ENCODE measurements at regions not wholly inside any gene's neighbourhood (a gene's known extent, or its start where the extent isn't known, plus 50 kb on each side); places are given as distances from the start of the nearest gene placed in this dataset.

GRCh38 chr1:239819756-239820250, 271.9 kb upstream of the FMN2 start:
- no peak for DNase-seq (ENCODE audit: low spot score)

- DNase-seq (ENCODE audit: low spot score) = no peak
Observed at GRCh38 chr1:239823852-239824251, 267.8 kb upstream of the FMN2 start.

GRCh38 chr1:239826211-239826610, 265.5 kb upstream of the FMN2 start:
- DNase-seq (ENCODE audit: low spot score) = no peak

- DNase-seq (ENCODE audit: low spot score) = no peak
Observed at GRCh38 chr1:239826736-239827135, 264.9 kb upstream of the FMN2 start.

- no peak for DNase-seq (ENCODE audit: low spot score)
Observed at GRCh38 chr1:239829535-239829934, 262.1 kb upstream of the FMN2 start.

- DNase-seq (ENCODE audit: low spot score) = no peak
Observed at GRCh38 chr1:239831577-239832355, 259.9 kb upstream of the FMN2 start.

- no peak for DNase-seq (ENCODE audit: low spot score)
Observed at GRCh38 chr1:239833723-239834122, 258.0 kb upstream of the FMN2 start.

GRCh38 chr1:239835946-239836440, 255.7 kb upstream of the FMN2 start:
- DNase-seq (ENCODE audit: low spot score) = no peak

- no peak for DNase-seq (ENCODE audit: low spot score)
Observed at GRCh38 chr1:239840336-239840735, 251.3 kb upstream of the FMN2 start.

- DNase-seq (ENCODE audit: low spot score) = no peak
Observed at GRCh38 chr1:239840790-239841189, 250.9 kb upstream of the FMN2 start.

- no peak for DNase-seq (ENCODE audit: low spot score)
Observed at GRCh38 chr1:239841631-239842030, 250.1 kb upstream of the FMN2 start.

- DNase-seq (ENCODE audit: low spot score) = no peak
Observed at GRCh38 chr1:239843541-239843940, 248.1 kb upstream of the FMN2 start.

- no peak for DNase-seq (ENCODE audit: low spot score)
Observed at GRCh38 chr1:239844833-239845232, 246.8 kb upstream of the FMN2 start.

GRCh38 chr1:239854922-239855321, 236.8 kb upstream of the FMN2 start:
- DNase-seq (ENCODE audit: low spot score) = no peak

- DNase-seq (ENCODE audit: low spot score) = no peak
Observed at GRCh38 chr1:239856067-239856466, 235.6 kb upstream of the FMN2 start.

- no peak for DNase-seq (ENCODE audit: low spot score)
Observed at GRCh38 chr1:239856924-239857323, 234.8 kb upstream of the FMN2 start.

GRCh38 chr1:239858057-239858456, 233.6 kb upstream of the FMN2 start:
- peak; percentile 22 for DNase-seq (ENCODE audit: low spot score)

- DNase-seq (ENCODE audit: low spot score) = no peak
Observed at GRCh38 chr1:239858529-239858928, 233.2 kb upstream of the FMN2 start.

GRCh38 chr1:239861985-239862384, 229.7 kb upstream of the FMN2 start:
- DNase-seq (ENCODE audit: low spot score) = no peak

GRCh38 chr1:239868058-239868832, 223.4 kb upstream of the FMN2 start:
- no peak for DNase-seq (ENCODE audit: low spot score)

- DNase-seq (ENCODE audit: low spot score) = no peak
Observed at GRCh38 chr1:239870194-239870593, 221.5 kb upstream of the FMN2 start.

- DNase-seq (ENCODE audit: low spot score) = no peak
Observed at GRCh38 chr1:239872626-239873025, 219.1 kb upstream of the FMN2 start.

- no peak for DNase-seq (ENCODE audit: low spot score)
Observed at GRCh38 chr1:239874831-239875230, 216.9 kb upstream of the FMN2 start.

Data from H4 (cell line).